Neural progenitor cell (in vitro differentiated cells): ENCODE measurements at regions not wholly inside any gene's neighbourhood (a gene's known extent, or its start where the extent isn't known, plus 50 kb on each side); places are given as distances from the start of the nearest gene placed in this dataset.
A peak's percentile ranks its signal among the peaks of the same experiment; 100 is the strongest.

ENCODE experiments used
- DNase-seq: peaks from one replicate; pipeline ENCODE4 v3.0.0-alpha.2; 2016; ENCODE audit warnings: low spot score
- H2AFZ ChIP-seq: fragments of 200-600 bp; sonication (generic); replicated peaks from 2 replicates; pipeline ENCODE4 v1.6.1; 2016; ENCODE audit warnings: antibody characterized with exemption
- H3F3A ChIP-seq: fragments of 200-600 bp; sonication (generic); 2 replicates; pipeline ENCODE4 v1.6.1; 2016; ENCODE audit warnings: antibody characterized with exemption, low read depth
- H3K27ac ChIP-seq: fragments of 200-600 bp; sonication (generic); 2 replicates; pipeline ENCODE4 v1.5.1; 2016; ENCODE audit warnings: mild to moderate bottlenecking
- H3K27me3 ChIP-seq: fragments of 200-600 bp; sonication (generic); 2 replicates; pipeline ENCODE4 v1.6.1; 2016; ENCODE audit warnings: mild to moderate bottlenecking, moderate library complexity
- H3K36me3 ChIP-seq: fragments of 200-600 bp; sonication (generic); 2 replicates; pipeline ENCODE4 v1.5.1; 2016
- H3K4me1 ChIP-seq: fragments of 200-600 bp; sonication (generic); 2 replicates; pipeline ENCODE4 v1.6.1; 2016; ENCODE audit warnings: mixed run types
- H3K4me2 ChIP-seq: fragments of 200-600 bp; sonication (generic); 2 replicates; pipeline ENCODE4 v1.6.1; 2016
- H3K4me3 ChIP-seq: fragments of 200-600 bp; sonication (generic); 2 replicates; pipeline ENCODE4 v1.5.1; 2016
- H3K79me2 ChIP-seq: fragments of 200-600 bp; sonication (generic); 2 replicates; pipeline ENCODE4 v1.6.1; 2016; ENCODE audit warnings: low read depth
- H3K9ac ChIP-seq: fragments of 200-600 bp; sonication (generic); 2 replicates; pipeline ENCODE4 v1.6.1; 2016
- H3K9me3 ChIP-seq: fragments of 200-600 bp; sonication (generic); 2 replicates; pipeline ENCODE4 v1.5.1; 2016; ENCODE audit warnings: low read depth
- H4K20me1 ChIP-seq: fragments of 200-600 bp; sonication (generic); 2 replicates; pipeline ENCODE4 v1.6.1; 2016; ENCODE audit warnings: low read depth
- H3K27ac Mint-ChIP-seq: 3 replicates; pipeline ENCODE4 v1.8.0; 2021; ENCODE audit warnings: mixed read lengths
- H3K27me3 Mint-ChIP-seq: 2 replicates; pipeline ENCODE4 v1.8.0; 2022; ENCODE audit warnings: low read depth, mild to moderate bottlenecking, inconsistent platforms, moderate library complexity, mixed read lengths; ENCODE audit not compliant: insufficient read depth
- H3K36me3 Mint-ChIP-seq: 3 replicates; pipeline ENCODE4 v1.8.0; 2021; ENCODE audit warnings: mixed read lengths
- H3K4me1 Mint-ChIP-seq: 3 replicates; pipeline ENCODE4 v1.8.0; 2021; ENCODE audit warnings: mixed read lengths
- H3K4me3 Mint-ChIP-seq: 3 replicates; pipeline ENCODE4 v1.8.0; 2021; ENCODE audit warnings: mild to moderate bottlenecking, moderate library complexity, mixed read lengths
- H3K9me3 Mint-ChIP-seq: 3 replicates; pipeline ENCODE4 v1.8.0; 2020; ENCODE audit warnings: mixed read lengths
- CTCF ChIP-seq: fragments of 200-600 bp; sonication (generic); IDR thresholded peaks from 2 replicates; pipeline ENCODE4 v1.5.1; 2017; ENCODE audit warnings: antibody characterized with exemption, mild to moderate bottlenecking
- EZH2 ChIP-seq: fragments of 200-600 bp; sonication (generic); IDR thresholded peaks from 2 replicates; pipeline ENCODE4 v1.6.1; 2017; ENCODE audit warnings: antibody characterized with exemption, mild to moderate bottlenecking, moderate library complexity
- EZH2phosphoT487 ChIP-seq: fragments of 200-600 bp; sonication (generic); IDR thresholded peaks from 2 replicates; pipeline ENCODE4 v1.6.1; 2017; ENCODE audit warnings: antibody characterized with exemption

GRCh38 chr4:171266671-171267070 is 546.5 kb upstream of the GALNTL6 start:
- Histone ChIP-seq H3K79me2 (no peaks in the 10 kb centered on the region), H3K27me3 (no peaks in the 10 kb centered on the region), H3K4me2 (no peak overlapping the region), H3K27ac (no peak overlapping the region), H4K20me1 (no peaks in the 10 kb centered on the region), H3F3A (no peaks in the 10 kb centered on the region), H3K36me3 (no peaks in the 10 kb centered on the region), H2AFZ (peak overlapping the region; percentile 70), H3K9me3 (no peaks in the 10 kb centered on the region), H3K4me3 (no peak overlapping the region), H3K9ac (no peak overlapping the region), H3K4me1 (no peaks in the 10 kb centered on the region)
- no peak overlapping the region for H3K4me3 Mint-ChIP-seq
- TF ChIP-seq CTCF (no peak), EZH2phosphoT487 (no peak), EZH2 (no peak)
- DNase-seq = no peak
- no peaks in the 10 kb centered on the region for H3K9me3 Mint-ChIP-seq
- peaks cover 3% of the 10 kb centered on the region for H3K27me3 Mint-ChIP-seq
- no peaks in the 10 kb centered on the region for H3K4me1 Mint-ChIP-seq
- H3K36me3 Mint-ChIP-seq = no peaks in the 10 kb centered on the region
- no peak overlapping the region for H3K27ac Mint-ChIP-seq

GRCh38 chr4:171265190-171265818 is 547.9 kb upstream of the GALNTL6 start:
- Histone ChIP-seq H3K36me3 (no peaks in the 10 kb centered on the region), H3K27me3 (no peaks in the 10 kb centered on the region), H3K9ac (no peak overlapping the region), H3K4me3 (no peak overlapping the region), H3K27ac (no peak overlapping the region), H3K4me2 (no peak overlapping the region), H3K4me1 (no peaks in the 10 kb centered on the region), H3K9me3 (no peaks in the 10 kb centered on the region), H2AFZ (no peak overlapping the region), H3K79me2 (no peaks in the 10 kb centered on the region), H3F3A (no peaks in the 10 kb centered on the region), H4K20me1 (no peaks in the 10 kb centered on the region)
- Mint-ChIP-seq H3K27ac (no peak overlapping the region), H3K4me1 (no peaks in the 10 kb centered on the region), H3K36me3 (no peaks in the 10 kb centered on the region), H3K27me3 (peaks cover 7% of the 10 kb centered on the region), H3K9me3 (peaks cover 5% of the 10 kb centered on the region), H3K4me3 (no peak overlapping the region)
- no peak for DNase-seq
- TF ChIP-seq EZH2 (no peak), EZH2phosphoT487 (no peak), CTCF (no peak)

GRCh38 chr4:171256223-171256622 is 557.0 kb upstream of the GALNTL6 start:
- Histone ChIP-seq H3K9me3 (no peaks in the 10 kb centered on the region), H3K27ac (no peak overlapping the region), H3K79me2 (no peaks in the 10 kb centered on the region), H2AFZ (no peak overlapping the region), H3F3A (no peaks in the 10 kb centered on the region), H4K20me1 (no peaks in the 10 kb centered on the region), H3K36me3 (no peaks in the 10 kb centered on the region), H3K4me1 (no peaks in the 10 kb centered on the region), H3K9ac (no peak overlapping the region), H3K27me3 (no peaks in the 10 kb centered on the region), H3K4me3 (no peak overlapping the region), H3K4me2 (no peak overlapping the region)
- no peak for TF ChIP-seq CTCF
- no peak for TF ChIP-seq EZH2
- TF ChIP-seq EZH2phosphoT487 = no peak
- Mint-ChIP-seq H3K4me3 (no peak overlapping the region), H3K4me1 (peaks cover 6% of the 10 kb centered on the region), H3K36me3 (no peaks in the 10 kb centered on the region), H3K9me3 (peaks cover 8% of the 10 kb centered on the region), H3K27me3 (peaks cover 4% of the 10 kb centered on the region), H3K27ac (no peak overlapping the region)
- no peak for DNase-seq
